ENCODE measurements at regions not wholly inside any gene's neighbourhood (a gene's known extent, or its start where the extent isn't known, plus 50 kb on each side); places are given as distances from the start of the nearest gene placed in this dataset.

- Histone ChIP-seq H3K4me3 (no peak overlapping the region), H3K27ac (no peak overlapping the region), H3K4me1 (no peaks in the 10 kb centered on the region), H3K9me3 (no peaks in the 10 kb centered on the region), H3K36me3 (replicated peaks in 1 of 2; ENCODE audit: insufficient read depth in 1 of 2, low read depth in 2 of 2) (no peaks in the 10 kb centered on the region), H3K27me3 (no peaks in the 10 kb centered on the region)
- ATAC-seq: no peak
- TF ChIP-seq CTCF (IDR thresholded peaks at IDR 0.05) (no peak), POLR2A (IDR thresholded peaks at IDR 0.05) (no peak)
- DNase-seq: no peak
- 70 to 71% methylated on average over 4 of the region's 4 CpGs for WGBS, 2 donors
- intact Hi-C loops (cut with DNase I): no loop called here
These were observed 238.8 kb upstream of the DMRT1 start for GRCh38 chr9:602716-603115.

GRCh38 chr9:603126-603525, 238.4 kb upstream of the DMRT1 start:
- H3K4me3 ChIP-seq: no peak overlapping the region
- intact Hi-C loops (cut with DNase I): no loop called here
- no peak for TF ChIP-seq POLR2A (IDR thresholded peaks at IDR 0.05)
- no peak for TF ChIP-seq CTCF (IDR thresholded peaks at IDR 0.05)
- H3K27me3 ChIP-seq: no peaks in the 10 kb centered on the region
- no peaks in the 10 kb centered on the region for H3K36me3 ChIP-seq (replicated peaks in 1 of 2; ENCODE audit: insufficient read depth in 1 of 2, low read depth in 2 of 2)
- no peak for DNase-seq
- ATAC-seq: no peak
- whole genome bisulfite sequencing, 2 donors: 50 to 54% methylated on average over 2 of the region's 2 CpGs
- H3K27ac ChIP-seq: no peak overlapping the region
- H3K9me3 ChIP-seq: no peaks in the 10 kb centered on the region
- H3K4me1 ChIP-seq: no peaks in the 10 kb centered on the region

- no peak for DNase-seq
- Histone ChIP-seq H3K27ac (no peak overlapping the region), H3K4me1 (peaks cover 9% of the 10 kb centered on the region), H3K4me3 (no peak overlapping the region), H3K9me3 (no peaks in the 10 kb centered on the region), H3K36me3 (replicated peaks in 1 of 2; ENCODE audit: insufficient read depth in 1 of 2, low read depth in 2 of 2) (no peaks in the 10 kb centered on the region), H3K27me3 (no peaks in the 10 kb centered on the region)
- TF ChIP-seq CTCF (IDR thresholded peaks at IDR 0.05): no peak
- no peak for TF ChIP-seq POLR2A (IDR thresholded peaks at IDR 0.05)
- intact Hi-C loops (cut with DNase I): no loop called here
- ATAC-seq: no peak
- 69 to 92% methylated on average over 5 of the region's 5 CpGs for WGBS, 2 donors
These were observed 234.1 kb upstream of the DMRT1 start for GRCh38 chr9:607417-607816.

GRCh38 chr9:613771-614347, 227.6 kb upstream of the DMRT1 start:
- ATAC-seq (peak; percentile 93), DNase-seq (peak; percentile 78 to 88 (median 80))
- no peaks in the 10 kb centered on the region for H3K36me3 ChIP-seq (replicated peaks in 1 of 2; ENCODE audit: insufficient read depth in 1 of 2, low read depth in 2 of 2)
- H3K4me3 ChIP-seq: no peak overlapping the region
- intact Hi-C loops (cut with DNase I): no loop called here
- H3K27me3 ChIP-seq: no peaks in the 10 kb centered on the region
- H3K27ac ChIP-seq: peak overlapping the region in 3 of 4 donors; percentile 46 to 74 (median 48)
- peaks cover 30% of the 10 kb centered on the region for H3K4me1 ChIP-seq
- TF ChIP-seq CTCF (IDR thresholded peaks at IDR 0.05) (peak; percentile 51 to 99 (median 75)), POLR2A (IDR thresholded peaks at IDR 0.05) (no peak)
- no peaks in the 10 kb centered on the region for H3K9me3 ChIP-seq
- 2 to 4% methylated on average over 7 of the region's 7 CpGs for WGBS, 2 donors

- peak in 2 of 4 donors; percentile 29 to 52 for DNase-seq
- intact Hi-C loops (cut with DNase I): no loop called here
- no peak for TF ChIP-seq CTCF (IDR thresholded peaks at IDR 0.05)
- peak in 1 of 3 donors; percentile 1 for TF ChIP-seq POLR2A (IDR thresholded peaks at IDR 0.05)
- Histone ChIP-seq H3K9me3 (no peaks in the 10 kb centered on the region), H3K4me3 (no peak overlapping the region), H3K4me1 (peaks cover 30% of the 10 kb centered on the region), H3K36me3 (replicated peaks in 1 of 2; ENCODE audit: insufficient read depth in 1 of 2, low read depth in 2 of 2) (no peaks in the 10 kb centered on the region), H3K27ac (peak overlapping the region in 3 of 4 donors; percentile 46 to 74 (median 48)), H3K27me3 (no peaks in the 10 kb centered on the region)
- ATAC-seq: peak; percentile 22
- 34 to 38% methylated on average over 4 of the region's 4 CpGs for WGBS, 2 donors
These were observed 227.1 kb upstream of the DMRT1 start for GRCh38 chr9:614431-614830.

Data from body of pancreas (tissue), 4 donors.